ENCODE measurements at regions not wholly inside any gene's neighbourhood (a gene's known extent, or its start where the extent isn't known, plus 50 kb on each side); places are given as distances from the start of the nearest gene placed in this dataset.

DNA sequence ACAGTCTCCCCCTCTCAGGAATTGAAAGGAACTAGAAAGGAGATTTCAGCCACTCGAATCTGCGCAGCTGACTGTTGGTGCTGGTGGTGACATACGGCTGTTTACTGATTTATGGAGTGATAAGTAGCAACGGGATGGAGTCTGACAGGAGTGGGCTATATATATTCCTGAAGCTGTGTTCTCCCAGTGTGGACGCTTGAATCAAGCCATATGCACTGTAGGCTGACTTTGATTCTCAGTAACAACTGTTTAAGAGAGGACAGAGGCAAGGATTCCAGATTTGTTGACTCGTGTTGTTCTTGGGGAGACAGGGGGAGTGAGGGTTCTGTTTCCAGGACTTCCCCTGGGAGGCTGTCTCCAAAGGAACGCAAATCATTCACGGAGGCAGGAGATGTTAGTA is 260.1 kb upstream of the AUTS2 start:
- TF ChIP-seq, protein P1, sequence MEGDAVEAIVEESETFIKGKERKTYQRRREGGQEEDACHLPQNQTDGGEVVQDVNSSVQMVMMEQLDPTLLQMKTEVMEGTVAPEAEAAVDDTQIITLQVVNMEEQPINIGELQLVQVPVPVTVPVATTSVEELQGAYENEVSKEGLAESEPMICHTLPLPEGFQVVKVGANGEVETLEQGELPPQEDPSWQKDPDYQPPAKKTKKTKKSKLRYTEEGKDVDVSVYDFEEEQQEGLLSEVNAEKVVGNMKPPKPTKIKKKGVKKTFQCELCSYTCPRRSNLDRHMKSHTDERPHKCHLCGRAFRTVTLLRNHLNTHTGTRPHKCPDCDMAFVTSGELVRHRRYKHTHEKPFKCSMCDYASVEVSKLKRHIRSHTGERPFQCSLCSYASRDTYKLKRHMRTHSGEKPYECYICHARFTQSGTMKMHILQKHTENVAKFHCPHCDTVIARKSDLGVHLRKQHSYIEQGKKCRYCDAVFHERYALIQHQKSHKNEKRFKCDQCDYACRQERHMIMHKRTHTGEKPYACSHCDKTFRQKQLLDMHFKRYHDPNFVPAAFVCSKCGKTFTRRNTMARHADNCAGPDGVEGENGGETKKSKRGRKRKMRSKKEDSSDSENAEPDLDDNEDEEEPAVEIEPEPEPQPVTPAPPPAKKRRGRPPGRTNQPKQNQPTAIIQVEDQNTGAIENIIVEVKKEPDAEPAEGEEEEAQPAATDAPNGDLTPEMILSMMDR (IDR thresholded peaks at IDR 0.05) = no peak

DNA sequence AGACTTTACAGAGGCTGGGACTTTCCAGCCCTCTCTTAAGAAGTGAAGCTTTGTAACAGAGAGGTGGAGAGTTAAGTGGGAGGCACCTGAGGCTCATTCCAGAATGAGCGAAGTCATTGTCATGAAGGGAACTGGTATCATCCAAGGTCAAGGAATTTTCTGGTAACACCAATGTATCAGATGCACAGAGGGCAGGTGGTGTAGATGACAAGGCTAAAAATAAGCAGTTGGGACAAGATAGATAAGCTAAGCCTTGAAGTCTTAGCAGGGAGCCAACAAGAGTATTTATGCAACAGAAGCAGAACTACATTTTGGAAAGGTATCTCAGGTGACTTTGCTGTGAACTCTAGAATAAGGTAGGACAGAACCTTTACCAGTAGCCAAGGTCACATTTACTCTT is 257.0 kb upstream of the AUTS2 start:
- TF ChIP-seq, protein P1 (IDR thresholded peaks at IDR 0.05) = no peak

DNA sequence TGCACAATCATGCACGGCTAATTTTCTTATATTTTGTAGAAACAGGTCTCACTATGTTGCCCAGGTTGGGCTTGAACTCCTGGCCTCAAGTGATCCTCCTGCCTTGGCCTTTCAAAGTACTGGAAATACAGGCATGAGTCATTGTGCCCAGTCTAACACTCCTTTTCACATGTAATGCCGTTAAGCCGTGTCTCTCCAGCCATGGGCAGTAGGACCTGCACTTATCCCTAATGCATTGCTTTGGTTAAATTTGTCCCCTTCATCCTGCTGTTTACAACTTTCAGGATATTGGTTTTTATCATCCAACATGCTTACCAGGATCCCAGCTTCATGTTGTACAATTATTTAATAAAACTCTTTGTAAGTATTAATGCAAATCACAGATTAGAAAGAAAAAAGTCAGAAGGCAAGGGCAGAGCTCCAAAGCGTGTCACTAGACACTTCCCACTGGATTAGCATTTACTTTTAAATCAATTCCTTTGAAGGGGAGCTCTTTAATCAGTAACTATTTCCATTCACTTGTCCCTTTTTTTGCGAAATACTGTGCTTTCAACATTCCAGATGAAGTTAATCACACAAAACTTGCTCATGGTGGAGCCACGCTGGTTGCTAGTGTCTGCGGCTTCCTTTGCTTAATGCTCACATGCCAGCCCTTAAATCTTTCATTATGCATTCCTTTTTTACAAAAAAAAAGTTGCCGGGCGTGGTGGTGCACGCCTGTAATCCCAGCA is 256.0 kb upstream of the AUTS2 start:
- TF ChIP-seq, protein P1 (IDR thresholded peaks at IDR 0.05) = no peak

DNA sequence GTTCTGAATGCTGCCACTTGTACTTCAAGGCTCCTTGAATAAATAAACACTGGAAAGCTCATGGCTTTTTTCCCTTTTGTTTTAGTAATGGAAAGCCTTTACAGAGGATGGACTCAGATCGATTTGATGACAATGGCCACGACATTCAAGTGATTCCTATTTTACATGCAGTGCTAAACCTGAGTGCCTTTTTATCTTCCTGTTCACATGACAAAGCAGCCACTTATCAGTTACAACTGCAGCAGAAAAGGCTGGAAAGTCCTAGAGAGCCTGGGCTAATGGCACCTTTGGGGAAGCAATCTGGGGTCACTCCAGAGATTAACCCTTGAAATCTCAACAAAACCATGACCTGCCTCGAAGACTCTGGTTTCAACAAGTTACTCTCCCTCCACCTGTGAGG is 249.0 kb upstream of the AUTS2 start:
- TF ChIP-seq, protein P1 (IDR thresholded peaks at IDR 0.05) = no peak

DNA sequence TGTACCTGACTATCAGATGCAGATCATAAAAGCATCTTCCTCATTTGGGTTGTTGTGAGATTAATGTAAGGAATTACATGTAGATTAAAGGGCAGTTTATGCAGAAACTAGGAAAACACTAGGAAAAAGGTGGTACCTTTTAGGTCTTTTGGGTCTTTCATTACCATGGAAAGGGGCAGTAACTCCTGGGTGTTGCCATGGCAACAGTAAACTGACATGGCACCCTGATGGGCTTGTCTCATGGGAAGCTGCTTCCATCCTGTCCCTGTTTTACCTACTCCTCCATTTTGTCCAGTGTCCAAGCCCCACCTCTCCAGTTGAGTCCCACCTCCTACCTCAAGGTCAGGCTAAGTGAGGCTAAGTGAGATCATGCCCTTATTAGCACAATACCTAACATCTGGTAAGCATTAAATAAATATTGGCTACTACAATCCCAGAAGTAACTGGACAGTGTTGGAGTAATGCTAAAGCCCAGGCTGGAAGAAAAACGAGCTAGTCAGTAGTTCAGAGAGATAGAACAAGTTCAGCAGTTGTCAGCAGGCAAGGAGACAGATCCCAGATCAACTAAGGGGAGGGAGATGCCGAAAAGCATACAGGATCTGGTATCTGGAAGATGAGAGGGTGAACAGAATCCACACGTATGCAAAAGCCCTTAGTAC is 240.0 kb upstream of the AUTS2 start:
- TF ChIP-seq, protein P1 (IDR thresholded peaks at IDR 0.05) = no peak

DNA sequence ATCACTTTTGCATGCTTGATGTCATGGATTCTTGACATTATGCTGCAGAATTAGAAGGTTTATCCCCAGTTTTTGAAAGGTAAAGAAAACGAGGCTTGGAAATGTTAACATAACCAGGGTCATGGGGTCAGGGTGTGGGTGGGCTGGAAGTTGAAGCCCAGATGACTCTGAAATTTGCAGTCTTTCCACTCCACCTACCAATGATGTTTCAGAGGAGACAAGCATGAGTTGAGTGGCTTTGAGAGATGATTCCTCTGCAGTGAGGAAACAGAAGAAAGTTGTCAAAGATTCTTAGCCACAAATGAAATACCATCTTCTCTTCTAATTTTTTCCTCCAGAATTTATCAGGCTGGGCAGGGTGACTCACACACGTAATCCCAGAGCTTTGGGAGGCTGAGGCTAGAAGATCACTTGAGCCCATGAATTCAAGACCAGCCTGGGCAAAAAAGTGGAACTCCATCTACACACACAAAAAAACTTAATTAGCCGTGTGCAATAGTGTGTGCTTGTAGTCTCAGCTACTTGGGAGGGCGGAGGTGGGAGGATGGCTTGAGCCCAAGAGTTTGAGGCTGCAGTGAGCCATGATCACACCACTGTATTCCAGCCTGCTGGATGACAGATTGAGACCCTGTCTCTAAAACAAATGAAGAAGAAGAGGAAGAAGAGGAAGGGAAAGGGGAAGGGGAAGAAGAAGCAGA is 239.1 kb upstream of the AUTS2 start:
- TF ChIP-seq, protein P1 (IDR thresholded peaks at IDR 0.05) = no peak

DNA sequence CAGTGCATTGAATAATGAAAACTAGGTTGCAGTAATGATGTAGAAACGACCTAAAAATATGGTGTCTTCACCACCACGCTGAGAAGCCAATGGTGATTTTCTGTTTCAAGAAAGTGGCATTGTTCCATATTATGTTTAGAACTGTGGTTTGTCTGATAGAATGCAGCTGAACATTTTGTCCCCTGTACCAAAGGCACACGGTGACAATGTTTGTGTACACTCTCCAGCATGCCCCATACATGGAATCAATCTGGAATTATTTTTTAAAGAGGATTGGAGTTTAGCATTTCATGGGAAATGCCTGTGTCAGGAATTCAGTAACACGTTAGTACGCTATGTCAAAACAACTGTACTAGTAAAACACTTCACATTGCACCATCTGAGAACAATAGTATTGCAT is 237.4 kb upstream of the AUTS2 start:
- TF ChIP-seq, protein P1 (IDR thresholded peaks at IDR 0.05) = no peak
